Endothelial cell of umbilical vein (primary cell): ENCODE measurements at regions not wholly inside any gene's neighbourhood (a gene's known extent, or its start where the extent isn't known, plus 50 kb on each side); places are given as distances from the start of the nearest gene placed in this dataset.

Experiments used
- BruUV-seq: library from RNA; stranded (reverse); fragments of 400-500 nt; replicated peaks from 2 replicates; lab custom pipeline; 2021; lab: Mats Ljungman, UMichigan
- CTCF ChIA-PET: fragments of 300-600, 350-600 bp; sonication (Branson Sonifier 250); formaldehyde crosslinking; loops from one replicate; lab custom pipeline; 2021; ENCODE audit warnings: antibody characterized with exemption, inconsistent platforms; lab: Charles Lee
- POLR2A ChIA-PET: fragments of 300-600, 350-600 bp; sonication (Branson Sonifier 250); formaldehyde crosslinking; loops from one replicate; lab custom pipeline; 2021; ENCODE audit warnings: antibody characterized with exemption, inconsistent platforms; lab: Charles Lee
- DNase-seq: peaks from one replicate; pipeline ENCODE4 v3.0.0-alpha.2; 2011; ENCODE audit warnings: low read depth, low spot score
- FAIRE-seq: peaks from 2 replicates; lab custom pipeline; 2011; peaks lifted over from hg19 to GRCh38; lab: Jason Lieb, UNC
- H2AFZ ChIP-seq: 2 replicates; pipeline ENCODE4 v1.6.0; 2012; ENCODE audit warnings: low read depth, low read length, control low read depth, inconsistent platforms
- H3K27ac ChIP-seq: 2 replicates; pipeline ENCODE4 v1.5.1; 2011; ENCODE audit warnings: low read depth, mild to moderate bottlenecking, control low read depth, low read length, moderate library complexity; ENCODE audit not compliant: insufficient read depth
- H3K27me3 ChIP-seq, 2 experiments: 2 replicates each; pipeline versions ENCODE4 v1.6.0 to v1.6.1; 2011; ENCODE audit warnings: low read length in 2 of 2, mixed read lengths in 1 of 2; ENCODE audit not compliant: control insufficient read depth in 2 of 2, insufficient read depth in 2 of 2
- H3K36me3 ChIP-seq, 2 experiments: 2 replicates in 1 of 2; 3 replicates in 1 of 2; pipeline ENCODE4 v1.5.1; 2011; ENCODE audit warnings: low read length in 2 of 2, mild to moderate bottlenecking in 1 of 2, moderate library complexity in 1 of 2; ENCODE audit not compliant: control insufficient read depth in 2 of 2, insufficient read depth in 2 of 2; ENCODE audit errors: extremely low read depth in 1 of 2
- H3K4me1 ChIP-seq: 3 replicates; pipeline ENCODE4 v1.5.1; 2011; ENCODE audit warnings: mild to moderate bottlenecking, low read length; ENCODE audit not compliant: control insufficient read depth, insufficient read depth; ENCODE audit errors: extremely low read depth
- H3K4me2 ChIP-seq: 2 replicates; pipeline ENCODE4 v1.6.1; 2011; ENCODE audit warnings: low read length, control low read depth, mixed read lengths; ENCODE audit not compliant: insufficient read depth
- H3K4me3 ChIP-seq, 3 experiments: fragments of 200-600 bp in 1 of 3; sonication (generic), shearing (Covaris generic) in 1 of 3; replicated peaks in 1 of 3; 2 replicates each; pipeline ENCODE4 v1.5.1; 2011 to 2016; ENCODE audit warnings: control low read depth in 3 of 3, low read length in 3 of 3, mild to moderate bottlenecking in 2 of 3, inconsistent platforms in 1 of 3, low read depth in 1 of 3, moderate library complexity in 1 of 3; ENCODE audit not compliant: insufficient read depth in 1 of 3
- H3K79me2 ChIP-seq: 2 replicates; pipeline ENCODE4 v1.6.0; 2012; ENCODE audit warnings: low read length, inconsistent platforms; ENCODE audit not compliant: control insufficient read depth, insufficient read depth
- H3K9ac ChIP-seq: replicated peaks from 2 replicates; pipeline ENCODE3; 2011; ENCODE audit warnings: low read length, control low read depth; ENCODE audit not compliant: insufficient read depth; ENCODE audit errors: extremely low read depth
- H3K9me1 ChIP-seq: replicated peaks from 3 replicates; pipeline ENCODE4 v1.6.0; 2011; ENCODE audit warnings: mild to moderate bottlenecking, low read length; ENCODE audit not compliant: control insufficient read depth, insufficient read depth; ENCODE audit errors: extremely low read depth
- H3K9me3 ChIP-seq: replicated peaks from 2 replicates; pipeline ENCODE4 v1.5.1; 2012; ENCODE audit warnings: low read length, inconsistent platforms; ENCODE audit not compliant: control insufficient read depth, insufficient read depth
- H4K20me1 ChIP-seq: replicated peaks from 2 replicates; pipeline ENCODE3; 2011; ENCODE audit warnings: mild to moderate bottlenecking, low read length; ENCODE audit not compliant: control insufficient read depth, insufficient read depth; ENCODE audit errors: extremely low read depth
- EZH2 ChIP-seq: IDR thresholded peaks from 2 replicates; pipeline ENCODE4 v1.6.1; 2012; ENCODE audit warnings: borderline replicate concordance, low read depth, mild to moderate bottlenecking, moderate library complexity, low read length, inconsistent platforms; ENCODE audit not compliant: severe bottlenecking
- FOS ChIP-seq: IDR thresholded peaks from 2 replicates; pipeline ENCODE4 v1.6.1; 2011; ENCODE audit warnings: mild to moderate bottlenecking, low read length, moderate library complexity, borderline replicate concordance; ENCODE audit not compliant: insufficient read depth
- GATA2 ChIP-seq: IDR thresholded peaks from 2 replicates; pipeline ENCODE4 v1.7.0; 2011; ENCODE audit warnings: low read depth, mild to moderate bottlenecking, moderate library complexity, mixed read lengths, low read length; ENCODE audit not compliant: insufficient read length, insufficient read depth
- JUN ChIP-seq: IDR thresholded peaks from 2 replicates; pipeline ENCODE4 v1.6.1; 2011; ENCODE audit warnings: borderline replicate concordance, low read depth; ENCODE audit not compliant: insufficient read length, insufficient read depth
- MYC ChIP-seq: IDR thresholded peaks from one replicate; pipeline ENCODE4 v1.6.1; 2011; ENCODE audit warnings: mild to moderate bottlenecking, low read depth, low read length
- POLR2A ChIP-seq: IDR thresholded peaks from 2 replicates; pipeline ENCODE4 v1.6.1; 2012; ENCODE audit warnings: low read depth, mild to moderate bottlenecking, control low read depth, low read length
- POLR2AphosphoS5 ChIP-seq: IDR thresholded peaks from 2 replicates; pipeline ENCODE4 v1.6.1; 2012; ENCODE audit warnings: low read depth, mild to moderate bottlenecking, control low read depth, low read length, moderate library complexity; ENCODE audit not compliant: insufficient read depth
- dilution Hi-C: fragments of 300-500 bp; cut with MboI; formaldehyde crosslinking; loops from one replicate; pipeline ENCODE4 v1.15.0; 2019; ENCODE audit warnings: low sequenced_read_pairs; ENCODE audit not compliant: extremely low pct_ligation_motif_present
- intact Hi-C: fragments of 100-400 bp; cut with micrococcal nuclease; formaldehyde crosslinking; loops from one replicate; pipeline ENCODE4 v1.10.0; 2022
- TF ChIP-seq, protein P1 (sequence below), 2 donors: IDR thresholded peaks; 1 replicate in 1 of 2; 2 replicates in 1 of 2; pipeline ENCODE4 v1.5.1; 2011; ENCODE audit warnings: low read length in 2 of 2, mild to moderate bottlenecking in 2 of 2, moderate library complexity in 2 of 2, control low read depth in 1 of 2, inconsistent platforms in 1 of 2, low read depth in 1 of 2; ENCODE audit not compliant: insufficient read depth in 1 of 2; ENCODE audit errors: extremely low read depth in 1 of 2
- TF ChIP-seq, protein P2 (sequence below): IDR thresholded peaks from 2 replicates; pipeline ENCODE4 v1.6.1; 2011; ENCODE audit not compliant: insufficient read depth, insufficient read length

DNA sequence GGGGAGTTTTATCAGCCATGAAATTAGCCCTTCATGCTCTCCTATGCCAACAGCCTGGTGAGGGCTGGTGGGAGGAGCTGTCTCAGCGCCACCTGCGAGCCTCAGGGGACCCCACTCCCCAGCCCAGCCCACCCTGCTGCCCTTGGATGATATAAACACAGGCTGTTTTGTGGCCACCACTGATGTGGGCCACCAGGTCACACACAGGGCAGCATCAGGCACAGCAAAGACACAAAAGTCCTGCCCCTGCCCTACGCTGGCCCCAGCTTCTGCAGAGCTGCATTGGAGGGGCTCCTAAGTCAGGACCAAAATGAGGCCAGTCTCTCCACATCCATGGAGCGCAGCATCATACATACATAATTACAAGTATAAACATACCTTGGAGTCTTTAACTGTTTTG is 110.6 kb upstream of the TEX51 start:
- Histone ChIP-seq H3K4me2 (no peak overlapping the region), H4K20me1 (no peaks in the 10 kb centered on the region), H3K79me2 (no peaks in the 10 kb centered on the region), H2AFZ (no peak overlapping the region), H3K9me3 (no peaks in the 10 kb centered on the region), H3K9me1 (no peaks in the 10 kb centered on the region), H3K36me3 (no peaks in the 10 kb centered on the region), H3K27ac (no peak overlapping the region), H3K4me3 (no peak overlapping the region), H3K4me1 (no peaks in the 10 kb centered on the region), H3K9ac (no peak overlapping the region), H3K27me3 (no peaks in the 10 kb centered on the region)
- DNase-seq = no peak
- TF ChIP-seq POLR2AphosphoS5 = no peak
- CTCF ChIA-PET = no interaction called here
- no peak for FAIRE-seq
- intact Hi-C loops = no loop called here
- POLR2A ChIA-PET = no interaction called here
- dilution Hi-C loops = no loop called here
- no TSS peak for BruUV-seq

DNA sequence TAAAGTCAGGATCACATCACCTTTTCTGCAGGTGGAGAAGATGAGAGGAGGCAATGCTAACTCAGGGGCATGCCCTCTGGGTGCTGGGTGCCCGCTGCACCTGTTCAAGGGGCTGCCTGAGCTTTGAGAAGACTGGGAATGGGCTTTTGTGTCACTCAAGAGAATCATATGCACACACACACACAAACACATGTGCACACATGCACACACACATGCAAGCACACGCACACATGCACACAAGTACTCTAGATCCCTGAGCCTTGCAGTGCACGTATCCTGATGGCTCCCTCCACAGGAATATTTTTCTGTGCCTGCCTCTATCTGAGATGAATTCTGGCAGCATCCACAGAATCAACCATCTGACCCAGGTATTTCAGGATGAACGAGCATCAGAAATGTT is 110.0 kb upstream of the TEX51 start:
- H3K9me1 ChIP-seq = no peaks in the 10 kb centered on the region
- ChIA-PET CTCF (no interaction called here), POLR2A (no interaction called here)
- dilution Hi-C loops (no loop called here), intact Hi-C loops (no loop called here)
- BruUV-seq = no TSS peak
- H3K27ac ChIP-seq = no peak overlapping the region
- TF ChIP-seq, protein P1, sequence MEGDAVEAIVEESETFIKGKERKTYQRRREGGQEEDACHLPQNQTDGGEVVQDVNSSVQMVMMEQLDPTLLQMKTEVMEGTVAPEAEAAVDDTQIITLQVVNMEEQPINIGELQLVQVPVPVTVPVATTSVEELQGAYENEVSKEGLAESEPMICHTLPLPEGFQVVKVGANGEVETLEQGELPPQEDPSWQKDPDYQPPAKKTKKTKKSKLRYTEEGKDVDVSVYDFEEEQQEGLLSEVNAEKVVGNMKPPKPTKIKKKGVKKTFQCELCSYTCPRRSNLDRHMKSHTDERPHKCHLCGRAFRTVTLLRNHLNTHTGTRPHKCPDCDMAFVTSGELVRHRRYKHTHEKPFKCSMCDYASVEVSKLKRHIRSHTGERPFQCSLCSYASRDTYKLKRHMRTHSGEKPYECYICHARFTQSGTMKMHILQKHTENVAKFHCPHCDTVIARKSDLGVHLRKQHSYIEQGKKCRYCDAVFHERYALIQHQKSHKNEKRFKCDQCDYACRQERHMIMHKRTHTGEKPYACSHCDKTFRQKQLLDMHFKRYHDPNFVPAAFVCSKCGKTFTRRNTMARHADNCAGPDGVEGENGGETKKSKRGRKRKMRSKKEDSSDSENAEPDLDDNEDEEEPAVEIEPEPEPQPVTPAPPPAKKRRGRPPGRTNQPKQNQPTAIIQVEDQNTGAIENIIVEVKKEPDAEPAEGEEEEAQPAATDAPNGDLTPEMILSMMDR (IDR thresholded peaks at IDR 0.05; ENCODE audit: extremely low read depth in 1 of 2, insufficient read depth in 1 of 2, low read depth in 1 of 2, low read length in 2 of 2) = no peak
- TF ChIP-seq FOS (no peak), POLR2AphosphoS5 (no peak), POLR2A (no peak), GATA2 (no peak), JUN (no peak), MYC (no peak), EZH2 (no peak)
- TF ChIP-seq, protein P2, sequence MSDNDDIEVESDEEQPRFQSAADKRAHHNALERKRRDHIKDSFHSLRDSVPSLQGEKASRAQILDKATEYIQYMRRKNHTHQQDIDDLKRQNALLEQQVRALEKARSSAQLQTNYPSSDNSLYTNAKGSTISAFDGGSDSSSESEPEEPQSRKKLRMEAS = no peak
- no peak overlapping the region for H3K4me3 ChIP-seq
- no peaks in the 10 kb centered on the region for H3K36me3 ChIP-seq
- H2AFZ ChIP-seq = no peak overlapping the region
- no peaks in the 10 kb centered on the region for H3K27me3 ChIP-seq
- H3K4me1 ChIP-seq = no peaks in the 10 kb centered on the region
- H3K9ac ChIP-seq = no peak overlapping the region
- FAIRE-seq (no peak), DNase-seq (no peak)
- H3K9me3 ChIP-seq = no peaks in the 10 kb centered on the region
- no peaks in the 10 kb centered on the region for H4K20me1 ChIP-seq
- no peaks in the 10 kb centered on the region for H3K79me2 ChIP-seq
- H3K4me2 ChIP-seq = no peak overlapping the region
